ENCODE measurements at regions not wholly inside any gene's neighbourhood (a gene's known extent, or its start where the extent isn't known, plus 50 kb on each side); places are given as distances from the start of the nearest gene placed in this dataset.

DNA sequence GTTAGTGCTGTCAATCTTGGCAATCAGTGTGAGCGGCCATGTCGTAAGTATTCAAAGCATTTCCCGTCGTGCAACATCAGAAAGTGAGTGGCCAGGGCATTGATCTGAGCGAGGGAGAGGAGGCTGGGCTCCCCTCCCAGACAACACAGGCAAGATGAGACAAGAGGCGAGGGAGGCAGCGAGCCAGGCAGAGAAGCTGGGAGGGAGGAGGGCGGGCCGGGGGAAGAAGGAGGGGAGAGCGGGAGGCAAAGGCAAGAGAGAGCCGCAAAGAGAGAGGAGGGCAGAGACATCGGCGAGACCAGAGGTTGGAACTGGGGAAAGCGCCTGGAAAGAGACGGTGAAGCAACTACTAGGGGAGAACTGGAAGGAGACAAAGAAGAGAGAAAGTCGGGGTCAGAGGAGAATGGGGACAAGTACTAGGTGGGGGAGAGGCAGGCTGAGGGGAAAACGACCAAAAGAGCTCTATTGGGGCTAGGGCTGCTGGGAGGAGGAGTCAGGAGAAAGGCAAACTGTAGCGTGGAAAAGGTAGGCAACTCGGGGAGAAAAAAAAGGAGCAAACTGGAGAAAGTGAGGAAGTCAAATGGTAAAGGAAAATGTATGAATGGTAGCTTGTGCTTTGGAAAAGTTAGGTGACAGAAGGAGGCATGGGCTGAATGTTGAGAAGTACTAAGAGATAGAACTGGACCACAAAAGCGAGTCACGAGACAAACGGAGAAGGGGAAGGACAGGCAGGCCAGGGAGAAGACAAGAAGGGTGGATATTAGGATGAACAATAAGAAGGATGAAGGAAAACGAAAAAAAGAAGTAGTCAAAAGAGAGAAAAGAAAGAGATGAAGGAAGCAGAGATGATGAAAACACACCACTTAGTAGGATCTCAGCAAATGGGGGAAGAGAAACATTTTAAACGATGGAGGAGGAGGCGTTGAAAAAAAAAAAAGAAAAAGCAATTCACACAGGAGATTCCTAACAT lies 130.5 kb upstream of the C11orf58 start:
- TF ChIP-seq, protein P1, sequence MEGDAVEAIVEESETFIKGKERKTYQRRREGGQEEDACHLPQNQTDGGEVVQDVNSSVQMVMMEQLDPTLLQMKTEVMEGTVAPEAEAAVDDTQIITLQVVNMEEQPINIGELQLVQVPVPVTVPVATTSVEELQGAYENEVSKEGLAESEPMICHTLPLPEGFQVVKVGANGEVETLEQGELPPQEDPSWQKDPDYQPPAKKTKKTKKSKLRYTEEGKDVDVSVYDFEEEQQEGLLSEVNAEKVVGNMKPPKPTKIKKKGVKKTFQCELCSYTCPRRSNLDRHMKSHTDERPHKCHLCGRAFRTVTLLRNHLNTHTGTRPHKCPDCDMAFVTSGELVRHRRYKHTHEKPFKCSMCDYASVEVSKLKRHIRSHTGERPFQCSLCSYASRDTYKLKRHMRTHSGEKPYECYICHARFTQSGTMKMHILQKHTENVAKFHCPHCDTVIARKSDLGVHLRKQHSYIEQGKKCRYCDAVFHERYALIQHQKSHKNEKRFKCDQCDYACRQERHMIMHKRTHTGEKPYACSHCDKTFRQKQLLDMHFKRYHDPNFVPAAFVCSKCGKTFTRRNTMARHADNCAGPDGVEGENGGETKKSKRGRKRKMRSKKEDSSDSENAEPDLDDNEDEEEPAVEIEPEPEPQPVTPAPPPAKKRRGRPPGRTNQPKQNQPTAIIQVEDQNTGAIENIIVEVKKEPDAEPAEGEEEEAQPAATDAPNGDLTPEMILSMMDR (IDR thresholded peaks at IDR 0.05), result no peak
- Histone ChIP-seq H3K27me3 (peaks cover 75% of the 10 kb centered on the region), H3K27ac (peak overlapping the region; percentile 83), H3K36me3 (no peaks in the 10 kb centered on the region), H3K9me3 (no peaks in the 10 kb centered on the region), H3K4me1 (peaks cover 6% of the 10 kb centered on the region), H3K4me3 (peak overlapping the region; percentile 56)
- DNase-seq (peak; percentile 74), ATAC-seq (peak; percentile 10)
- intact Hi-C loops (cut with DNase I), result no loop called here

DNA sequence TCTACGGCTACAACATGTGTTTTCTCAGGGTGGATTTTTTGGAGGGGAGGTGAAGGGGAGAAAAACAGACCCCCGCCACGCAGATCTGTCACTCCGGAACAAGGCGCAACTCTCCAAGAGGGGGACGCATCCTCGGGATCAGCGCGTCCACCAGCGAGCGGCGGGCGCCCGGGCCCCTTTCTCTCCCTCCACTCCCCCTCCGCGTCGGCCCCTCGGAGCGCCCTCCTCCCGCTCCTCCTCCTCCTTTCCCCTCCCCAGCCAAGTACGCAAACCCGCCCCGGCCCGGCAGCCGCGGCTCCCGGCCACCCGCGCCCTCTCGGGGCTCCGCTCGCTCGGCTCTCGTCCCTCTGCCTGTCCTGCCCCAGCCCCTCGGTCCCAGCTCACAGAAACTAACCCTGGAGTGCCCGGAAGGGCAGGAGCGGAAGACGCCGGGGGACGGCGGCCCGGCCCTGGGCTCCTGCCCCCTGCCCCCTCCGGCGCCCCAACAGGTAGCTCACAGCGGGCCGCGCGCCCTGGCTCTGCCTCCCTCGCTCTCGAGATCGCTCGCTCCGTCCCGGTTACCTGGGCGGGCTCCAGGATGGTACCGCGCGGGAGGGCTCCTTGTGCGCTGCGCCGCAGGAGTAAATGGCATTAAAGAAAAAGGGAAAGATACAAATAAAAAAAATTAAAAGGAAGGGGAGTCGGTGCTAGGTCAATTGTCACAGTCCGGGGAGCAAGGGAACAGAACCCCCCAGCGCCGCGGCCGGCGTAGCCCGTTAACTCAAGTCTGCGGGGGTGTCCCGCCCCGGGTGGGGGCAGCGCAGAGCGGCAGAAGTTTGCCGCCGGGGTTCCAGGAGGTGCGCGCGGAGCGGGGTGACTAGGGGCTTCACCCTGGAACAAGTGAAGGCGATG lies 131.4 kb upstream of the C11orf58 start:
- intact Hi-C loops (cut with DNase I), result no loop called here
- no peaks in the 10 kb centered on the region for H3K9me3 ChIP-seq
- peak; percentile 80 for DNase-seq
- H3K4me1 ChIP-seq, result peaks cover 4% of the 10 kb centered on the region
- H3K4me3 ChIP-seq, result peak overlapping the region; percentile 56
- H3K27ac ChIP-seq, result peak overlapping the region; percentile 83
- H3K36me3 ChIP-seq, result no peaks in the 10 kb centered on the region
- peaks cover 69% of the 10 kb centered on the region for H3K27me3 ChIP-seq
- TF ChIP-seq, protein P1 (IDR thresholded peaks at IDR 0.05), result no peak
- peak; percentile 37 for ATAC-seq

DNA sequence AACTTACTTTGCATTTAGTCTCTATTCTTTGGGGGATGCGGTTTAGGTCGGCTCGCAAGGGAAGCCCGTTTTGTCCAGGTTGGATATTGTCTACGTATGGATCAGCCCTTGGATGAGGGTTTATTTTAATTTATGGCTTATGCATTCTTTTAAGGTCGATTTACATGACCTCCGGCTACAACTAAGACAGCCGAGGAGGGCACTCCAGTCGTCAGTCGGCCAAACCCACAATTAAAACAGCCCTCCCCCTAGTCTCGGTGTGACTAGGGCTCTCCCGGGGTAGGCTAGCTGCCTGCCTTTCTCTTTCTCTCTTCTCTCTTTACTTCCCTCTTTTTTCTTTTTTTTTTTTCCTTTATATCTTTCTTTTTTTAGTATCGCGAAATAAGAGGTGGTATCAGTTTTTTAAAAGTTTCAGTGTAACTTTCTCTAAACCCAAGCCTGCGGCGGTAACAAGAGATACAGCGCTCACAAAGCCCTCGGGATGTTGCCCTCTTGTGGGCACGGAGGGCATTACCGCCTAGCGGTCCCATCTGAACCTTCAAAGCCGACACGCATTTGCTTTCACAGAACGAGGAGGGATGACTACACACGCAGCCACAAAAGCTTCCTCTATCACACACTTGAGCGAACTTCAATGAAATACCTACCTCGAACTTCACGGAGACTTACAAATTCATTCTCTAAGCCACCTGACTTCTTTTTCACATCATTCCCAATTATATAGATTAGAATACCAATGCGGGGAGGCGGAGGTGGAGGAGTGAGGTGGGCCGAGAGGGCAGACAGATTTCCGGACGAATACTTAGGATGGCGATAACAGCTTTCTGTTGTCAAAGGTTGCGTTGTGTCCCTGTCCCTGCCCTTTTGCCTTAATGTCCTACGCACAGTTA lies 132.3 kb upstream of the C11orf58 start:
- intact Hi-C loops (cut with DNase I), result no loop called here
- H3K27me3 ChIP-seq, result peaks cover 60% of the 10 kb centered on the region

DNA sequence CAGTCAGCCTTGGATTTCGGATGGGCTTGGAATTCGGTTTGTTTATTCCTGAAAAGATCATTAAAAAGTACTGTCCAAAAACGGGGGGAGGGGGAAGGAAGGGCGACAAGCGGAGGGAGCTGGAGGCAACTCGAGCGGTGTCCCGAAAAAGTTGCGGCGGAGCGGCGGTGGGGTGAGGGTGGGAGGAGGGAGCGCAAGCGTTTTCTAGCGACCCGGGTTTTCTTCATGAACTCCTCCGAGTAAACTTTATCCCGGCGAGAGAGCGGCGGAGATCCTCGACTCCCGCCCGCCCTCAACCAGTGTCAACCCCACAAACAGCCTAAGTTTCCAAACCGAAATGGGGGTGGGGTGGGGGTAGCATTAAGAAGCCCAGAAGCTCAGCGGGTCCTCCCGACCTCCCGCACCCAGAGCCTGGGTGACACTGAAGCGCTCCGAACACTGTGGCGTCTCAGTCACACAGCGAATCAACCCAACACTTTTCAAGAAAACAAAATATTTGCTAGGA lies 133.0 kb upstream of the C11orf58 start:
- H3K4me3 ChIP-seq, result peak overlapping the region; percentile 56
- no peaks in the 10 kb centered on the region for H3K36me3 ChIP-seq
- peaks cover 53% of the 10 kb centered on the region for H3K27me3 ChIP-seq
- TF ChIP-seq, protein P1 (IDR thresholded peaks at IDR 0.05), result no peak
- H3K9me3 ChIP-seq, result no peaks in the 10 kb centered on the region
- peaks cover 4% of the 10 kb centered on the region for H3K4me1 ChIP-seq
- ATAC-seq (no peak), DNase-seq (peak; percentile 66)
- intact Hi-C loops (cut with DNase I), result no loop called here
- H3K27ac ChIP-seq, result peak overlapping the region; percentile 77

More for the DNA sequence above, 132.3 kb upstream of the C11orf58 start:
- Histone ChIP-seq H3K27ac (peak overlapping the region; percentile 83), H3K36me3 (no peaks in the 10 kb centered on the region), H3K4me1 (peaks cover 4% of the 10 kb centered on the region), H3K9me3 (no peaks in the 10 kb centered on the region), H3K4me3 (peak overlapping the region; percentile 56)
- peak; percentile 86 for ATAC-seq
- TF ChIP-seq, protein P1 (IDR thresholded peaks at IDR 0.05), result peak; percentile 98
- DNase-seq, result peak; percentile 92
